Parathyroid adenoma (tissue), 2 donors: ENCODE measurements at regions not wholly inside any gene's neighbourhood (a gene's known extent, or its start where the extent isn't known, plus 50 kb on each side); places are given as distances from the start of the nearest gene placed in this dataset.

Experiments used
- H2AFZ ChIP-seq: fragments of 300-600 bp; sonication (generic); one replicate; pipeline ENCODE4 v1.7.0; 2017; ENCODE audit warnings: antibody characterized with exemption, mild to moderate bottlenecking
- H3K27ac ChIP-seq: fragments of 300-600 bp; sonication (generic); one replicate; pipeline ENCODE4 v1.7.0; 2017
- H3K27me3 ChIP-seq: fragments of 300-600 bp; sonication (generic); one replicate; pipeline ENCODE4 v1.7.0; 2017; ENCODE audit warnings: low read length; ENCODE audit not compliant: control insufficient read depth, insufficient read depth
- H3K36me3 ChIP-seq: fragments of 300-600 bp; sonication (generic); one replicate; pipeline ENCODE4 v1.7.0; 2017; ENCODE audit warnings: low read length; ENCODE audit not compliant: control insufficient read depth, insufficient read depth
- H3K4me1 ChIP-seq: fragments of 300-600 bp; sonication (generic); one replicate; pipeline ENCODE4 v1.7.0; 2017; ENCODE audit warnings: control low read depth
- H3K4me2 ChIP-seq: fragments of 300-600 bp; sonication (generic); one replicate; pipeline ENCODE4 v1.7.0; 2017; ENCODE audit warnings: low read length
- H3K4me3 ChIP-seq: fragments of 300-600 bp; sonication (generic); one replicate; pipeline ENCODE4 v1.7.0; 2017; ENCODE audit warnings: low read depth, low read length
- H3K79me2 ChIP-seq: fragments of 300-600 bp; sonication (generic); one replicate; pipeline ENCODE4 v1.7.0; 2017; ENCODE audit warnings: control low read depth
- H3K9ac ChIP-seq: fragments of 300-600 bp; sonication (generic); one replicate; pipeline ENCODE4 v1.7.0; 2017; ENCODE audit warnings: mild to moderate bottlenecking
- H3K9me3 ChIP-seq: fragments of 300-600 bp; sonication (generic); one replicate; pipeline ENCODE4 v1.7.0; 2017; ENCODE audit warnings: low read length; ENCODE audit not compliant: control insufficient read depth
- CTCF ChIP-seq: fragments of 300-600 bp; sonication (generic); IDR thresholded peaks from one replicate; pipeline ENCODE4 v1.7.0; 2017; ENCODE audit warnings: antibody characterized with exemption, mild to moderate bottlenecking
- donor health status: primary hyperparathyroidism.

GRCh38 chr18:37946324-37946723 lies 380.7 kb upstream of the CELF4 start:
- Histone ChIP-seq H3K9me3 (no peaks in the 10 kb centered on the region), H3K36me3 (no peaks in the 10 kb centered on the region), H3K4me1 (no peaks in the 10 kb centered on the region), H3K9ac (no peak overlapping the region), H3K27me3 (no peaks in the 10 kb centered on the region), H3K27ac (no peak overlapping the region), H3K4me3 (no peak overlapping the region), H2AFZ (no peak overlapping the region), H3K79me2 (no peaks in the 10 kb centered on the region), H3K4me2 (no peak overlapping the region)
- TF ChIP-seq CTCF = no peak

- Histone ChIP-seq H3K36me3 (no peaks in the 10 kb centered on the region), H3K9me3 (no peaks in the 10 kb centered on the region), H2AFZ (no peak overlapping the region), H3K27me3 (no peaks in the 10 kb centered on the region), H3K4me3 (no peak overlapping the region), H3K9ac (no peak overlapping the region), H3K27ac (no peak overlapping the region), H3K4me2 (no peak overlapping the region), H3K79me2 (no peaks in the 10 kb centered on the region), H3K4me1 (no peaks in the 10 kb centered on the region)
- no peak for TF ChIP-seq CTCF
These were observed 379.2 kb upstream of the CELF4 start for GRCh38 chr18:37944700-37945270.

GRCh38 chr18:37937287-37937686 lies 371.7 kb upstream of the CELF4 start:
- no peak overlapping the region for H2AFZ ChIP-seq

GRCh38 chr18:37935086-37935485 lies 369.5 kb upstream of the CELF4 start:
- Histone ChIP-seq H3K4me2 (no peak overlapping the region), H2AFZ (no peak overlapping the region), H3K27ac (no peak overlapping the region), H3K36me3 (no peaks in the 10 kb centered on the region), H3K9ac (no peak overlapping the region), H3K27me3 (no peaks in the 10 kb centered on the region), H3K9me3 (no peaks in the 10 kb centered on the region), H3K79me2 (no peaks in the 10 kb centered on the region), H3K4me3 (no peak overlapping the region), H3K4me1 (no peaks in the 10 kb centered on the region)
- no peak for TF ChIP-seq CTCF

More at GRCh38 chr18:37937287-37937686, 371.7 kb upstream of the CELF4 start:
- Histone ChIP-seq H3K27ac (no peak overlapping the region), H3K79me2 (no peaks in the 10 kb centered on the region), H3K9me3 (no peaks in the 10 kb centered on the region), H3K27me3 (no peaks in the 10 kb centered on the region), H3K4me1 (no peaks in the 10 kb centered on the region), H3K4me2 (no peak overlapping the region), H3K4me3 (no peak overlapping the region), H3K9ac (no peak overlapping the region), H3K36me3 (no peaks in the 10 kb centered on the region)
- no peak for TF ChIP-seq CTCF

GRCh38 chr18:37930640-37931039 lies 365.0 kb upstream of the CELF4 start:
- no peak overlapping the region for H3K4me3 ChIP-seq
- no peaks in the 10 kb centered on the region for H3K79me2 ChIP-seq
- no peaks in the 10 kb centered on the region for H3K4me1 ChIP-seq
- no peak overlapping the region for H3K27ac ChIP-seq
- no peak overlapping the region for H3K9ac ChIP-seq
- no peak for TF ChIP-seq CTCF
- H3K27me3 ChIP-seq = no peaks in the 10 kb centered on the region
- H2AFZ ChIP-seq = no peak overlapping the region
- no peaks in the 10 kb centered on the region for H3K9me3 ChIP-seq
- no peak overlapping the region for H3K4me2 ChIP-seq
- no peaks in the 10 kb centered on the region for H3K36me3 ChIP-seq
